Hepatocyte (in vitro differentiated cells): ENCODE measurements at regions not wholly inside any gene's neighbourhood (a gene's known extent, or its start where the extent isn't known, plus 50 kb on each side); places are given as distances from the start of the nearest gene placed in this dataset.

Source experiments
- EZH2 ChIP-seq: fragments of 200-600 bp; sonication (generic); IDR thresholded peaks from 2 replicates; pipeline ENCODE4 v1.6.1; 2016; ENCODE audit warnings: antibody characterized with exemption, mild to moderate bottlenecking, borderline replicate concordance
- TF ChIP-seq, protein P1 (sequence below): fragments of 200-600 bp; sonication (generic); IDR thresholded peaks from 2 replicates; pipeline ENCODE4 v1.5.1; 2016; ENCODE audit warnings: antibody characterized with exemption, mild to moderate bottlenecking; ENCODE audit not compliant: poor library complexity

- no peak for TF ChIP-seq EZH2
- TF ChIP-seq, protein P1, sequence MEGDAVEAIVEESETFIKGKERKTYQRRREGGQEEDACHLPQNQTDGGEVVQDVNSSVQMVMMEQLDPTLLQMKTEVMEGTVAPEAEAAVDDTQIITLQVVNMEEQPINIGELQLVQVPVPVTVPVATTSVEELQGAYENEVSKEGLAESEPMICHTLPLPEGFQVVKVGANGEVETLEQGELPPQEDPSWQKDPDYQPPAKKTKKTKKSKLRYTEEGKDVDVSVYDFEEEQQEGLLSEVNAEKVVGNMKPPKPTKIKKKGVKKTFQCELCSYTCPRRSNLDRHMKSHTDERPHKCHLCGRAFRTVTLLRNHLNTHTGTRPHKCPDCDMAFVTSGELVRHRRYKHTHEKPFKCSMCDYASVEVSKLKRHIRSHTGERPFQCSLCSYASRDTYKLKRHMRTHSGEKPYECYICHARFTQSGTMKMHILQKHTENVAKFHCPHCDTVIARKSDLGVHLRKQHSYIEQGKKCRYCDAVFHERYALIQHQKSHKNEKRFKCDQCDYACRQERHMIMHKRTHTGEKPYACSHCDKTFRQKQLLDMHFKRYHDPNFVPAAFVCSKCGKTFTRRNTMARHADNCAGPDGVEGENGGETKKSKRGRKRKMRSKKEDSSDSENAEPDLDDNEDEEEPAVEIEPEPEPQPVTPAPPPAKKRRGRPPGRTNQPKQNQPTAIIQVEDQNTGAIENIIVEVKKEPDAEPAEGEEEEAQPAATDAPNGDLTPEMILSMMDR: no peak
Measured at GRCh38 chr6:3635482-3635881, 116.0 kb downstream of the PXDC1 start.
